ENCODE measurements at regions not wholly inside any gene's neighbourhood (a gene's known extent, or its start where the extent isn't known, plus 50 kb on each side); places are given as distances from the start of the nearest gene placed in this dataset.

DNA sequence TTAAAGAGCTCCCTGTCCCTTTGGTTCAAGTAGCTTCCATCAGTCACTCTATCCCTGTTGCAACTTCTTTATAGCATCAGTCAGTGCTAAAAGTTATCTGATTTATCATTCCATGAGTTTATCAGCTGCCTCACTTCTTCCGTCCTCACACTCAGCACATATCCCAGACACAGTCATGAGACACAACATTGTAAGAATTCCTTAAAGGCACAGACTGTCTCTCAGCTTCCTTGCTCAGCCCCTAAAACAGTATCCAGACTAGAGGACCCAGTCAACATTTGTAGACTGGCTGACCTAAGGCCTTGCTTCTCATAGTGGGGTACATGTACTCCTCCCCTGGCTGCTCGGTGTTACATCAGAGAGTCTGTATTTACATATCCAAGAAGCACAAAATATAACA, 164.9 kb upstream of the ADGRL2 start:
- TF ChIP-seq, protein P1, sequence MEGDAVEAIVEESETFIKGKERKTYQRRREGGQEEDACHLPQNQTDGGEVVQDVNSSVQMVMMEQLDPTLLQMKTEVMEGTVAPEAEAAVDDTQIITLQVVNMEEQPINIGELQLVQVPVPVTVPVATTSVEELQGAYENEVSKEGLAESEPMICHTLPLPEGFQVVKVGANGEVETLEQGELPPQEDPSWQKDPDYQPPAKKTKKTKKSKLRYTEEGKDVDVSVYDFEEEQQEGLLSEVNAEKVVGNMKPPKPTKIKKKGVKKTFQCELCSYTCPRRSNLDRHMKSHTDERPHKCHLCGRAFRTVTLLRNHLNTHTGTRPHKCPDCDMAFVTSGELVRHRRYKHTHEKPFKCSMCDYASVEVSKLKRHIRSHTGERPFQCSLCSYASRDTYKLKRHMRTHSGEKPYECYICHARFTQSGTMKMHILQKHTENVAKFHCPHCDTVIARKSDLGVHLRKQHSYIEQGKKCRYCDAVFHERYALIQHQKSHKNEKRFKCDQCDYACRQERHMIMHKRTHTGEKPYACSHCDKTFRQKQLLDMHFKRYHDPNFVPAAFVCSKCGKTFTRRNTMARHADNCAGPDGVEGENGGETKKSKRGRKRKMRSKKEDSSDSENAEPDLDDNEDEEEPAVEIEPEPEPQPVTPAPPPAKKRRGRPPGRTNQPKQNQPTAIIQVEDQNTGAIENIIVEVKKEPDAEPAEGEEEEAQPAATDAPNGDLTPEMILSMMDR (IDR thresholded peaks at IDR 0.05 in 4 of 5, conservative IDR thresholded peaks at IDR 0.05 in 1 of 5): no peak
- no peak for TF ChIP-seq POLR2A (IDR thresholded peaks at IDR 0.05)
